Smooth muscle cell (in vitro differentiated cells): ENCODE measurements at regions not wholly inside any gene's neighbourhood (a gene's known extent, or its start where the extent isn't known, plus 50 kb on each side); places are given as distances from the start of the nearest gene placed in this dataset.
"Not testable (repeated sequence)": the region's sequence is repeated elsewhere in the genome, so short reads cannot be mapped to it uniquely, and the experiment has no call there.

Experiments
- DNase-seq: peaks from one replicate; lab custom pipeline; 2025; ENCODE audit not compliant: unreplicated experiment; lab: John Stamatoyannopoulos, UW
- H2AFZ ChIP-seq: fragments of 200-600 bp; sonication (generic); 2 replicates; pipeline ENCODE4 v1.6.0; 2016; ENCODE audit warnings: antibody characterized with exemption, low read depth, mild to moderate bottlenecking
- H3F3A ChIP-seq: fragments of 200-600 bp; sonication (generic); 2 replicates; pipeline ENCODE4 v1.6.0; 2017; ENCODE audit warnings: antibody characterized with exemption, low read depth
- H3K27ac ChIP-seq: fragments of 200-600 bp; sonication (generic); 2 replicates; pipeline ENCODE4 v1.5.1; 2016; ENCODE audit warnings: low read depth, mild to moderate bottlenecking
- H3K27me3 ChIP-seq: fragments of 200-600 bp; sonication (generic); 2 replicates; pipeline ENCODE4 v1.6.1; 2016; ENCODE audit warnings: low read depth, mild to moderate bottlenecking
- H3K36me3 ChIP-seq: fragments of 200-600 bp; sonication (generic); 2 replicates; pipeline ENCODE4 v1.5.1; 2016; ENCODE audit warnings: low read depth
- H3K4me1 ChIP-seq: fragments of 200-600 bp; sonication (generic); 2 replicates; pipeline ENCODE4 v1.5.1; 2016; ENCODE audit warnings: low read depth
- H3K4me2 ChIP-seq: fragments of 200-600 bp; sonication (generic); 2 replicates; pipeline ENCODE4 v1.6.0; 2016; ENCODE audit warnings: mild to moderate bottlenecking
- H3K4me3 ChIP-seq: fragments of 200-600 bp; sonication (generic); 2 replicates; pipeline ENCODE4 v1.5.1; 2016; ENCODE audit warnings: mild to moderate bottlenecking
- H3K79me2 ChIP-seq: fragments of 200-600 bp; sonication (generic); 2 replicates; pipeline ENCODE4 v1.6.0; 2016; ENCODE audit warnings: low read depth, mild to moderate bottlenecking
- H3K9ac ChIP-seq: fragments of 200-600 bp; sonication (generic); 2 replicates; pipeline ENCODE4 v1.6.0; 2016; ENCODE audit warnings: low read depth
- H3K9me3 ChIP-seq: fragments of 200-600 bp; sonication (generic); replicated peaks from 2 replicates; pipeline ENCODE4 v1.5.1; 2016; ENCODE audit warnings: low read depth
- H4K20me1 ChIP-seq: fragments of 200-600 bp; sonication (generic); 2 replicates; pipeline ENCODE4 v1.6.0; 2016; ENCODE audit warnings: low read depth
- WGBS: methylation state at CpG from one replicate; pipeline ENCODE4 v1.1.7; 2016; ENCODE audit warnings: low lambda C conversion rate; 5-methylcytosine and 5-hydroxymethylcytosine counted together
- TF ChIP-seq, protein P1 (sequence below): fragments of 200-600 bp; sonication (generic); IDR thresholded peaks from 2 replicates; pipeline ENCODE4 v1.5.1; 2017; ENCODE audit warnings: borderline replicate concordance, mild to moderate bottlenecking, antibody characterized with exemption; ENCODE audit not compliant: insufficient read depth, poor library complexity, severe bottlenecking

DNA sequence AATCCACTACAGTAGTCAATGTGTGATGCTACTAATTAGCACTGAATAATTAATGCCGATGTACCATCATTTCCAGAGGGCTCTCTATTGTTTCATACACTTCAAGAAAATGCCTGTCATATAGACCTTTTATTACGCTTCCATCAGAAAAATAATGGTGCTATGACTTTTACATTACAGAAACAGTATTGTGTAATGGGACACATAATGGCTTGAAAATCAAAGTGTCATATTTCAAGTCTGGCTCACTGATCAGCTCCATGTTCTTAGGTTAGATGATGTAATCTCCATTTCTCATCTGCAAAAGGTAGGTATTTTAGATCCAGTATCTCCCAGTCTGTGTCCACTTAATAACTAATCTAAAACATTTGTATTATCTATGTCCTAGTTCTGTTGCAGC lies 990.6 kb upstream of the TYRP1 start:
- 95% methylated on average over 2 of the region's 2 CpGs for WGBS
- H3K9me3 ChIP-seq: no peaks in the 10 kb centered on the region
- no peak overlapping the region for H2AFZ ChIP-seq
- no peaks in the 10 kb centered on the region for H3K79me2 ChIP-seq
- no peaks in the 10 kb centered on the region for H3K36me3 ChIP-seq
- no peak overlapping the region for H3K4me2 ChIP-seq
- TF ChIP-seq, protein P1, sequence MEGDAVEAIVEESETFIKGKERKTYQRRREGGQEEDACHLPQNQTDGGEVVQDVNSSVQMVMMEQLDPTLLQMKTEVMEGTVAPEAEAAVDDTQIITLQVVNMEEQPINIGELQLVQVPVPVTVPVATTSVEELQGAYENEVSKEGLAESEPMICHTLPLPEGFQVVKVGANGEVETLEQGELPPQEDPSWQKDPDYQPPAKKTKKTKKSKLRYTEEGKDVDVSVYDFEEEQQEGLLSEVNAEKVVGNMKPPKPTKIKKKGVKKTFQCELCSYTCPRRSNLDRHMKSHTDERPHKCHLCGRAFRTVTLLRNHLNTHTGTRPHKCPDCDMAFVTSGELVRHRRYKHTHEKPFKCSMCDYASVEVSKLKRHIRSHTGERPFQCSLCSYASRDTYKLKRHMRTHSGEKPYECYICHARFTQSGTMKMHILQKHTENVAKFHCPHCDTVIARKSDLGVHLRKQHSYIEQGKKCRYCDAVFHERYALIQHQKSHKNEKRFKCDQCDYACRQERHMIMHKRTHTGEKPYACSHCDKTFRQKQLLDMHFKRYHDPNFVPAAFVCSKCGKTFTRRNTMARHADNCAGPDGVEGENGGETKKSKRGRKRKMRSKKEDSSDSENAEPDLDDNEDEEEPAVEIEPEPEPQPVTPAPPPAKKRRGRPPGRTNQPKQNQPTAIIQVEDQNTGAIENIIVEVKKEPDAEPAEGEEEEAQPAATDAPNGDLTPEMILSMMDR: no peak
- H3F3A ChIP-seq: no peaks in the 10 kb centered on the region
- no peak for DNase-seq
- no peak overlapping the region for H3K27ac ChIP-seq
- H3K4me1 ChIP-seq: no peaks in the 10 kb centered on the region
- H3K9ac ChIP-seq: no peak overlapping the region
- H3K4me3 ChIP-seq: no peak overlapping the region
- no peaks in the 10 kb centered on the region for H4K20me1 ChIP-seq
- no peaks in the 10 kb centered on the region for H3K27me3 ChIP-seq

DNA sequence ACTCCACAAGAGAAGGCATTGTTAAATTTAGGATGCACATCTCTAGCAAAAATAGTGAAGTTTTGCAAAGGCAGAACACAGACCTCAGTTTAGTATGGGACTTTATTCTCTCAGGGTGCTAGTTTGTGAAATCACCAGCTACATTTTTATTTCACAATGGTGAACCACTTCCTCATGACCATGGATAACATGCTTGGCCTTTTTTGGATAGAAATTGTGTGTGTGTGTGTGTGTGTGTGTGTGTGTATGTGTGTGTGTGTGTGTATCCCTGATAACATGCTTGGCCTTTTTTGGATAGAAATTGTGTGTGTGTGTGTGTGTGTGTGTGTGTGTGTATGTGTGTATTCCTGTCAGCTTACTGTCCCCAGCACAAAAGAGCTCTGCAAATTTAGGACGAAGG lies 989.0 kb upstream of the TYRP1 start:
- 33% methylated on average over 1 of the region's 1 CpG for WGBS

DNA sequence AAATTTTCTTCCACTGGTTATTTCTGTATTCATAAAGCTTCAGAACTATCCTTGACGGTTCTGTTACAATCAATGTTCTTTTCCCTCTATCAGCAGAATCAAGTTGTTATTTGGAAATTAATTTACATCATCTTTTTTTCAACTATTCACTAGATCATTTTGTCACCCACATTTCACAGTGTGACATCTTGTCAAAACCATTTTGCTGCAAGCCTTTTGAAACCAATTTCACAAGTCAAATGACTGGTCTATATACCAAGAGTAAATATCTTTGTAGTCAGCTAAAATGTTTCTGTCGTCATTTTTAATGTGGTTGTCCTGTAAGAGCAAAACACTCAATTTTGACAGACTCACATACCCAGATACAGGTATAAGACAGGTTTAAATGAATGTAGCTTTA lies 984.3 kb upstream of the TYRP1 start:
- no peaks in the 10 kb centered on the region for H3K9me3 ChIP-seq
- H3K27me3 ChIP-seq: no peaks in the 10 kb centered on the region
- H3K4me1 ChIP-seq: no peaks in the 10 kb centered on the region
- no peaks in the 10 kb centered on the region for H3K79me2 ChIP-seq
- DNase-seq: no peak
- H4K20me1 ChIP-seq: no peaks in the 10 kb centered on the region
- H3K27ac ChIP-seq: no peak overlapping the region
- H3K36me3 ChIP-seq: no peaks in the 10 kb centered on the region
- WGBS: 88% methylated on average over 2 of the region's 2 CpGs
- TF ChIP-seq, protein P1: no peak
- H3F3A ChIP-seq: no peaks in the 10 kb centered on the region
- H2AFZ ChIP-seq: no peak overlapping the region
- no peak overlapping the region for H3K9ac ChIP-seq
- no peak overlapping the region for H3K4me2 ChIP-seq
- no peak overlapping the region for H3K4me3 ChIP-seq

More for the DNA sequence above, 989.0 kb upstream of the TYRP1 start:
- H3K9me3 ChIP-seq, H3F3A ChIP-seq, H3K4me1 ChIP-seq, H3K4me3 ChIP-seq, H3K36me3 ChIP-seq, H3K27me3 ChIP-seq, H3K4me2 ChIP-seq, H3K79me2 ChIP-seq, DNase-seq, H3K9ac ChIP-seq, H4K20me1 ChIP-seq, H3K27ac ChIP-seq: not testable (repeated sequence)
- H2AFZ ChIP-seq: peak overlapping the region; percentile 5

DNA sequence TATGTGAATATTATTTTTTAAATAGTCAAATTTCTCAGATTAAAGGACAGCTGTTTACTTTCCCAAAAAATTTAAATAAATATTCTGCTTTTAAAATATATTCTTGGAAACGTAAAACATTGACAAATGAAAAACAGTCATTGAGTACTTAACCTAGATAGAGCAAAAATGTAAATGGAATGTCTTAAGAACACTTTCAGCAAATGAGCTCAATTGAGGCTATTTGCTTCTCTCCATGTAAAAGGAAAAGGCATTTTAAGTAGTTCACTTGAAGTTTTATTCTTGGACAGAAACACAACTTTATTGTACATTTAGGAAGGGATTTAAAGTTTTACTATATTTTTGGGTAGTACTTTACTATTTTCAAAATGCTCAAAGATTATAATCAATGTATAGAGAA lies 983.6 kb upstream of the TYRP1 start:
- WGBS: 32% methylated on average over 1 of the region's 1 CpG
- H3K4me1 ChIP-seq: no peaks in the 10 kb centered on the region
- H3K27ac ChIP-seq: no peak overlapping the region
- H3K9me3 ChIP-seq: no peaks in the 10 kb centered on the region
- H3K9ac ChIP-seq: no peak overlapping the region
- H3K4me3 ChIP-seq: no peak overlapping the region
- no peak overlapping the region for H3K4me2 ChIP-seq
- no peaks in the 10 kb centered on the region for H3K36me3 ChIP-seq
- no peak for DNase-seq
- no peaks in the 10 kb centered on the region for H3K79me2 ChIP-seq
- no peaks in the 10 kb centered on the region for H4K20me1 ChIP-seq
- H3F3A ChIP-seq: no peaks in the 10 kb centered on the region
- no peaks in the 10 kb centered on the region for H3K27me3 ChIP-seq
- H2AFZ ChIP-seq: no peak overlapping the region
- TF ChIP-seq, protein P1: no peak
